ENCODE measurements at regions not wholly inside any gene's neighbourhood (a gene's known extent, or its start where the extent isn't known, plus 50 kb on each side); places are given as distances from the start of the nearest gene placed in this dataset.
"Not testable (repeated sequence)": the region's sequence is repeated elsewhere in the genome, so short reads cannot be mapped to it uniquely, and the experiment has no call there.

GRCh38 chr6:49299279-49299678 lies 163.8 kb downstream of the MMUT start:
- Mint-ChIP-seq H3K27me3 (ENCODE audit: unreplicated experiment) (no peaks in the 10 kb centered on the region), H3K9me3 (ENCODE audit: unreplicated experiment) (peaks cover 6% of the 10 kb centered on the region), H3K27ac (ENCODE audit: unreplicated experiment) (no peak overlapping the region), H3K4me3 (ENCODE audit: unreplicated experiment) (no peak overlapping the region), H3K4me1 (ENCODE audit: unreplicated experiment) (peaks cover 11% of the 10 kb centered on the region), H3K36me3 (ENCODE audit: unreplicated experiment) (no peaks in the 10 kb centered on the region)
- no peak for DNase-seq (ENCODE audit: extremely low spot score, unreplicated experiment)
- TF ChIP-seq, protein P1, sequence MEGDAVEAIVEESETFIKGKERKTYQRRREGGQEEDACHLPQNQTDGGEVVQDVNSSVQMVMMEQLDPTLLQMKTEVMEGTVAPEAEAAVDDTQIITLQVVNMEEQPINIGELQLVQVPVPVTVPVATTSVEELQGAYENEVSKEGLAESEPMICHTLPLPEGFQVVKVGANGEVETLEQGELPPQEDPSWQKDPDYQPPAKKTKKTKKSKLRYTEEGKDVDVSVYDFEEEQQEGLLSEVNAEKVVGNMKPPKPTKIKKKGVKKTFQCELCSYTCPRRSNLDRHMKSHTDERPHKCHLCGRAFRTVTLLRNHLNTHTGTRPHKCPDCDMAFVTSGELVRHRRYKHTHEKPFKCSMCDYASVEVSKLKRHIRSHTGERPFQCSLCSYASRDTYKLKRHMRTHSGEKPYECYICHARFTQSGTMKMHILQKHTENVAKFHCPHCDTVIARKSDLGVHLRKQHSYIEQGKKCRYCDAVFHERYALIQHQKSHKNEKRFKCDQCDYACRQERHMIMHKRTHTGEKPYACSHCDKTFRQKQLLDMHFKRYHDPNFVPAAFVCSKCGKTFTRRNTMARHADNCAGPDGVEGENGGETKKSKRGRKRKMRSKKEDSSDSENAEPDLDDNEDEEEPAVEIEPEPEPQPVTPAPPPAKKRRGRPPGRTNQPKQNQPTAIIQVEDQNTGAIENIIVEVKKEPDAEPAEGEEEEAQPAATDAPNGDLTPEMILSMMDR (IDR thresholded peaks at IDR 0.05), result no peak

GRCh38 chr6:49284180-49284579 lies 178.9 kb downstream of the MMUT start:
- Mint-ChIP-seq H3K9me3 (ENCODE audit: unreplicated experiment) (peaks cover 12% of the 10 kb centered on the region), H3K4me1 (ENCODE audit: unreplicated experiment) (no peaks in the 10 kb centered on the region), H3K4me3 (ENCODE audit: unreplicated experiment) (no peak overlapping the region), H3K27me3 (ENCODE audit: unreplicated experiment) (no peaks in the 10 kb centered on the region), H3K27ac (ENCODE audit: unreplicated experiment) (no peak overlapping the region), H3K36me3 (ENCODE audit: unreplicated experiment) (no peaks in the 10 kb centered on the region)
- no peak for DNase-seq (ENCODE audit: extremely low spot score, unreplicated experiment)
- TF ChIP-seq, protein P1 (IDR thresholded peaks at IDR 0.05), result no peak

- not testable (repeated sequence) for H3K36me3 Mint-ChIP-seq (ENCODE audit: unreplicated experiment); H3K27ac Mint-ChIP-seq (ENCODE audit: unreplicated experiment); H3K4me3 Mint-ChIP-seq (ENCODE audit: unreplicated experiment); H3K27me3 Mint-ChIP-seq (ENCODE audit: unreplicated experiment); H3K4me1 Mint-ChIP-seq (ENCODE audit: unreplicated experiment); DNase-seq (ENCODE audit: extremely low spot score, unreplicated experiment); H3K9me3 Mint-ChIP-seq (ENCODE audit: unreplicated experiment)
Observed at GRCh38 chr6:49274809-49275769, 188.0 kb downstream of the MMUT start.

- no peaks in the 10 kb centered on the region for H3K4me1 Mint-ChIP-seq (ENCODE audit: unreplicated experiment)
- TF ChIP-seq, protein P1 (IDR thresholded peaks at IDR 0.05), result no peak
- H3K27me3 Mint-ChIP-seq (ENCODE audit: unreplicated experiment), result peaks cover 5% of the 10 kb centered on the region
- H3K36me3 Mint-ChIP-seq (ENCODE audit: unreplicated experiment), result no peaks in the 10 kb centered on the region
- DNase-seq (ENCODE audit: extremely low spot score, unreplicated experiment), result no peak
- H3K9me3 Mint-ChIP-seq (ENCODE audit: unreplicated experiment), result no peaks in the 10 kb centered on the region
- no peak overlapping the region for H3K4me3 Mint-ChIP-seq (ENCODE audit: unreplicated experiment)
- H3K27ac Mint-ChIP-seq (ENCODE audit: unreplicated experiment), result no peak overlapping the region
Observed at GRCh38 chr6:49269190-49269589, 193.9 kb downstream of the MMUT start.

DNA sequence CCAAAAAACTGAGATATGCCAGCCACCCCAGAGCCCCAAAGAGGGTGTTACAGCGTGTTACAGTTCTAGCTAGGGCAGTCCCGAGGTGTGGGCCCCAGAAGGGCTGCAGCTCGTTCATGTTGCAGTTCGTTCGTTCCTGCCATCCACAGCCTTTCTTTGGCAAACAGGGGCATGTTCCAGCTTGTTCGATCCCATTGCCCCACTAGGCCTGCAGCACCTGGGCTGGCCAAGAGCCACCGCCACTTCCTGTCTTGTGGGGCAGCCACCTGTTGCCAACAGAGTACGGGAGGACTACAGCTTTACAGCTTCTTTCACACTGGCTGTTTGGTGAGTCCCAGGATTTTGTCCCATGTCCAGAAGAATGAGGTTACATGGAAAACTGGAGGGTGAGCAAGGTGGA lies 198.1 kb downstream of the MMUT start:
- Mint-ChIP-seq H3K27me3 (ENCODE audit: unreplicated experiment) (peaks cover 5% of the 10 kb centered on the region), H3K4me1 (ENCODE audit: unreplicated experiment) (no peaks in the 10 kb centered on the region), H3K4me3 (ENCODE audit: unreplicated experiment) (no peak overlapping the region), H3K27ac (ENCODE audit: unreplicated experiment) (no peak overlapping the region), H3K36me3 (ENCODE audit: unreplicated experiment) (no peaks in the 10 kb centered on the region), H3K9me3 (ENCODE audit: unreplicated experiment) (no peaks in the 10 kb centered on the region)
- TF ChIP-seq, protein P1 (IDR thresholded peaks at IDR 0.05), result no peak
- DNase-seq (ENCODE audit: extremely low spot score, unreplicated experiment), result no peak
